HEK293T (cell line): ENCODE measurements at regions not wholly inside any gene's neighbourhood (a gene's known extent, or its start where the extent isn't known, plus 50 kb on each side); places are given as distances from the start of the nearest gene placed in this dataset.

Source experiments
- CTCF ChIA-PET: fragments of 350-600 bp; formaldehyde crosslinking; extraction: SDS; loops from one replicate; lab custom pipeline; 2021; ENCODE audit warnings: antibody characterized with exemption, inconsistent platforms; lab: Yijun Ruan, JAX
- POLR2A ChIA-PET: fragments of 350-600 bp; formaldehyde crosslinking; extraction: SDS; loops from one replicate; lab custom pipeline; 2020; ENCODE audit warnings: antibody characterized with exemption, inconsistent platforms; lab: Yijun Ruan, JAX
- DNase-seq: peaks from one replicate; pipeline ENCODE4 v3.0.0; 2012; ENCODE audit warnings: mixed read lengths; ENCODE audit errors: extremely low spot score
- ARNT ChIP-seq: fragments of 450-650 bp; IDR thresholded peaks from 2 replicates; pipeline ENCODE4 v1.6.1; 2017; ENCODE audit warnings: mild to moderate bottlenecking
- BHLHE40 ChIP-seq: fragments of 450-650 bp; IDR thresholded peaks from 2 replicates; pipeline ENCODE4 v1.6.1; 2016; ENCODE audit warnings: mild to moderate bottlenecking, moderate library complexity, borderline replicate concordance
- CTBP1 ChIP-seq: fragments of 450-650 bp; IDR thresholded peaks from 2 replicates; pipeline ENCODE4 v1.6.1; 2016; ENCODE audit warnings: borderline replicate concordance
- ELF4 ChIP-seq: fragments of 450-650 bp; IDR thresholded peaks from 2 replicates; pipeline ENCODE4 v1.6.1; 2017; ENCODE audit warnings: antibody characterized with exemption
- FOXA1 ChIP-seq: fragments of 450-650 bp; IDR thresholded peaks from 2 replicates; pipeline ENCODE4 v1.6.1; 2016; ENCODE audit warnings: mild to moderate bottlenecking
- FOXK2 ChIP-seq: fragments of 450-650 bp; IDR thresholded peaks from 2 replicates; pipeline ENCODE4 v1.6.1; 2016; ENCODE audit warnings: mild to moderate bottlenecking
- FOXM1 ChIP-seq: fragments of 450-650 bp; IDR thresholded peaks from 2 replicates; pipeline ENCODE4 v1.6.1; 2017; ENCODE audit warnings: mild to moderate bottlenecking, borderline replicate concordance
- HDGF ChIP-seq: fragments of 450-650 bp; IDR thresholded peaks from 2 replicates; pipeline ENCODE4 v1.6.1; 2017; ENCODE audit warnings: antibody characterized with exemption, borderline replicate concordance
- L3MBTL2 ChIP-seq: fragments of 450-650 bp; conservative IDR thresholded peaks from 2 replicates; pipeline ENCODE4 v1.6.1; 2016; ENCODE audit warnings: mild to moderate bottlenecking
- LEF1 ChIP-seq: fragments of 450-650 bp; IDR thresholded peaks from 2 replicates; pipeline ENCODE4 v1.6.1; 2017; ENCODE audit warnings: mild to moderate bottlenecking, borderline replicate concordance
- NFRKB ChIP-seq: fragments of 450-650 bp; IDR thresholded peaks from 2 replicates; pipeline ENCODE4 v1.6.1; 2016; ENCODE audit warnings: mild to moderate bottlenecking, moderate library complexity
- SP1 ChIP-seq: fragments of 450-650 bp; IDR thresholded peaks from 2 replicates; pipeline ENCODE4 v1.6.1; 2017
- SUZ12 ChIP-seq: fragments of 450-650 bp; IDR thresholded peaks from 2 replicates; pipeline ENCODE4 v1.6.1; 2016; ENCODE audit warnings: mild to moderate bottlenecking
- TARDBP ChIP-seq: fragments of 450-650 bp; IDR thresholded peaks from 2 replicates; pipeline ENCODE4 v1.6.1; 2016
- ZNF384 ChIP-seq: fragments of 450-650 bp; IDR thresholded peaks from 2 replicates; pipeline ENCODE4 v1.6.1; 2016
- TF ChIP-seq, protein P1 (sequence below): fragments of 450-650 bp; IDR thresholded peaks from 2 replicates; pipeline ENCODE4 v1.6.1; 2016

DNA sequence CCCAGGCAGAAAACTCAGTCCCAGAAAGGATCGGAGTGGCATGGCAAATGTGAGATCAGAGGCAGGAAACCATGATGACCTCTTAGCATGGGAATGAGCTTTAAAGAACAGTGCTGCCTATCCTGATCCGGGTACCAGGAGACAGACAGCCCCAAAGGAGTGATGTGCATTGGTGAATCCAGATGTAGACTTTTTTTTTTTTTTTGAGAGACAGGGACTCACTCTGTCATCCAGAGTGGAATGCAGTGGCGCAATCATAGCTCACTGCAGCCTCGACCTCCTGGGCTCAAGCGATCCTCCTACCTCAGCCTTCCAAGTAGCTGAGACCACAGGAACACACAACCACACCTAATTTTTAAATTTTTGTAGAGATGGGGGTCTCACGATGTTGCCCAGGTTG, 122.7 kb downstream of the VAPA start:
- no peak for TF ChIP-seq TARDBP
- TF ChIP-seq BHLHE40 = no peak
- no peak for TF ChIP-seq FOXA1
- TF ChIP-seq HDGF = no peak
- TF ChIP-seq NFRKB = no peak
- no peak for TF ChIP-seq ELF4
- no peak for TF ChIP-seq ARNT
- TF ChIP-seq, protein P1, sequence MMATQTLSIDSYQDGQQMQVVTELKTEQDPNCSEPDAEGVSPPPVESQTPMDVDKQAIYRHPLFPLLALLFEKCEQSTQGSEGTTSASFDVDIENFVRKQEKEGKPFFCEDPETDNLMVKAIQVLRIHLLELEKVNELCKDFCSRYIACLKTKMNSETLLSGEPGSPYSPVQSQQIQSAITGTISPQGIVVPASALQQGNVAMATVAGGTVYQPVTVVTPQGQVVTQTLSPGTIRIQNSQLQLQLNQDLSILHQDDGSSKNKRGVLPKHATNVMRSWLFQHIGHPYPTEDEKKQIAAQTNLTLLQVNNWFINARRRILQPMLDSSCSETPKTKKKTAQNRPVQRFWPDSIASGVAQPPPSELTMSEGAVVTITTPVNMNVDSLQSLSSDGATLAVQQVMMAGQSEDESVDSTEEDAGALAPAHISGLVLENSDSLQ = no peak
- TF ChIP-seq SUZ12 = no peak
- no peak for TF ChIP-seq FOXK2
- no peak for TF ChIP-seq ZNF384
- no peak for TF ChIP-seq CTBP1
- TF ChIP-seq L3MBTL2 = no peak
- no peak for TF ChIP-seq LEF1
- no peak for TF ChIP-seq SP1
- no peak for TF ChIP-seq FOXM1
- DNase-seq = no peak
- ChIA-PET POLR2A (no interaction called here), CTCF (no interaction called here)

DNA sequence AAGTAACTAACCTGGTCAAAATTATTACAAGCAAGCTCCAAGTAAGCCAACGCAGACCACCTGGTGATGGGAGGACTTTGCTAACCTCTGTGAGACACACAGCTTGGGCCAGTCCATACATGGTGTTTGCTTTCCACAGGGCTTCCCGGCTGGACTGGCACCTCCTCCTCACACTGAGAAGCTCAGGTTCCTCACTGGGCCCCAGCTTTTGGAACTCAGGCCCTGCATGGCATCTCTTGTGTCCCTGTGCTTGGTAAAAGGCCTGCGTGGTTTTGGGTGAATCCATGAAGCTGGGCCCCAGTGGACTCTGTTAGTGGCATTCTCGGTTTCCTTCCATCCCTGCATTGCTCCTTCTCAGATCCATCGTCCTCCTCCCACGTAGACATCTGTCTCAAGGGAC, 123.4 kb downstream of the VAPA start:
- ChIA-PET POLR2A (no interaction called here), CTCF (no interaction called here)
- TF ChIP-seq HDGF (no peak), ELF4 (no peak), FOXA1 (no peak), NFRKB (no peak), SUZ12 (no peak), ZNF384 (no peak), TARDBP (no peak), FOXM1 (no peak), LEF1 (no peak), SP1 (no peak), BHLHE40 (no peak), L3MBTL2 (no peak), ARNT (no peak)
- TF ChIP-seq, protein P1 = no peak
- DNase-seq = no peak

GRCh38 chr18:10038268-10038667, 124.5 kb downstream of the VAPA start:
- POLR2A ChIA-PET = no interaction called here
- DNase-seq = no peak
- CTCF ChIA-PET = no interaction called here
- TF ChIP-seq FOXA1 (no peak), LEF1 (no peak), HDGF (no peak), L3MBTL2 (no peak), SUZ12 (no peak), CTBP1 (no peak), ZNF384 (no peak), NFRKB (no peak)
- TF ChIP-seq, protein P1 = no peak

DNA sequence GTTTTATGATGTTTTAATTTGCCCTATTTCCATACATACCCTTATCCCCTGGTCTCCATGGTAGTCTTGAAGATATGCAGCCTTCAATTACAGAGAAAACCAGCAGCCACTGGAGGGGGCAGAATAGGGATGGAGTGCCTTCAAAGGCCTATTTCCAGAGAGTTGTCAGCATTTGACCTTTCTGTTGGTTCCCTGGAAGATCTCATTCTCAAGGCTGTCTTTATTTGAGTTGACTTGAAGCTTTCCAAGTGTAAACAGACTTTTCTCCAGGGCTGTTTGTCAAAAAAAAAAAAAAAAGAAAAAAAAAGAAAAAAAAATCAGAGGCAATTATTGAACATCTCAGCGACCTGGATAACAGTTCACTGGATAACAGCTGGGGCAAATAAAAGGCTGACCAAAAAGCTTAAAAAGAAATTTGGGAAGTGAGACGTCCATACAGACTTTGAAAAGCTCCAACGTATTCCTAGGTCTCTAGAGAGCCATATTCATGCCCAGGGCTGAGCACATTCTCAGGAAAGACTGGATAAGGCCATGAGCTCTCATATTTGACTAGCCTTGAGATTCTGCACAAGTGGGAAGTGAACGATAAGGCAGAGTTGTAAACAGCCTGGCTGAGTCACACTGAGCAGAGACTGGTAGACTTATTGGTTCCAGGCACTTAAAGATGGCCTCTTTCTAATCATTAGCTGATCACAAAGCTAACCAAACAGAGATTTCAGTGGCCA, 126.6 kb downstream of the VAPA start:
- no peak for DNase-seq
- TF ChIP-seq LEF1 (no peak), L3MBTL2 (no peak), HDGF (no peak), ZNF384 (no peak), FOXK2 (no peak), FOXM1 (no peak), BHLHE40 (no peak), ARNT (no peak), ELF4 (no peak), TARDBP (no peak), FOXA1 (no peak)
- TF ChIP-seq, protein P1 = no peak
- POLR2A ChIA-PET = no interaction called here
- CTCF ChIA-PET = interaction anchor here (0.6 to 0.7 kb wide), 3 partner anchors 32 to 482 kb away, joined by 3 read pairs; no protein-coding TSS in a partner anchor

- CTCF ChIA-PET = no interaction called here
- POLR2A ChIA-PET = no interaction called here
- DNase-seq = no peak
- TF ChIP-seq NFRKB = no peak
- TF ChIP-seq BHLHE40 = no peak
- TF ChIP-seq L3MBTL2 = no peak
- no peak for TF ChIP-seq TARDBP
- no peak for TF ChIP-seq ZNF384
- no peak for TF ChIP-seq CTBP1
- no peak for TF ChIP-seq LEF1
- no peak for TF ChIP-seq FOXM1
- no peak for TF ChIP-seq ARNT
- TF ChIP-seq ELF4 = no peak
- TF ChIP-seq, protein P1 = no peak
- no peak for TF ChIP-seq FOXK2
- no peak for TF ChIP-seq SUZ12
- TF ChIP-seq SP1 = no peak
- no peak for TF ChIP-seq FOXA1
These were observed 127.4 kb downstream of the VAPA start for GRCh38 chr18:10041180-10041579.
